ENCODE measurements at regions not wholly inside any gene's neighbourhood (a gene's known extent, or its start where the extent isn't known, plus 50 kb on each side); places are given as distances from the start of the nearest gene placed in this dataset.
"Not testable (repeated sequence)": the region's sequence is repeated elsewhere in the genome, so short reads cannot be mapped to it uniquely, and the experiment has no call there.

DNA sequence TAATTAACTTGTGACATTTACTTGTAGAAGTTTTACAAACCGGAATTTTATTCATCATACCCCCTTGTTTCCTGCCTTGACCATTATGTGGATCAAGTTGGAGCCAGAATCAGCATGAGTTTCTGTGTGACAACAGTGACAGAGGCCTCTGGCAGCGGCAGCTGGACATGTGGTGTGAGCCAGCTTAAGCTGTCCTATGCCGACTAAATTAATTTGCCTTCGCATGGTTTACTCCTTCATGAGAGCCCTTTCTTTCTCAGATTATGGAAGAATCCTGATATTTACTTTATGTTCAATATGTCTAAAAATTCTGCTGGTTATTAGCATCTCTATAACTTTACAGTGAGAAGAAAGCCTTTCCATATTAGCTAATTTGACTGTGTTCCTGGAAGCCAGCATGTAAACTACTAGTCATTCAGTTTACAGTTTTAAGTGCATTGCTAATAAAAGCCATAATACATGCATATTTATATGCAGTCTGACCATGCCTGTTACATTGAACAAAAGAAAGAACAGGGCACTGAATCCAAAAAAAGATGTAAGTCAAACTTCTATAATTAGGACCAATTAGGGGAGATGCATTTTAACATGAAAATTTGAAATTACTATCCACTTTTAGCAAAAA, 495.8 kb upstream of the ACVR2A start:
- DNase-seq, result no peak

- DNase-seq, result no peak
These were observed 498.7 kb upstream of the ACVR2A start for GRCh38 chr2:147346142-147346541.

GRCh38 chr2:147345246-147345645, 499.6 kb upstream of the ACVR2A start:
- no peak for DNase-seq

- DNase-seq, result peak; percentile 32
These were observed 502.5 kb upstream of the ACVR2A start for GRCh38 chr2:147342329-147342728.

GRCh38 chr2:147331790-147332419, 512.9 kb upstream of the ACVR2A start:
- peak; percentile 30 for DNase-seq

- DNase-seq, result no peak
These were observed 513.9 kb upstream of the ACVR2A start for GRCh38 chr2:147330925-147331324.

DNA sequence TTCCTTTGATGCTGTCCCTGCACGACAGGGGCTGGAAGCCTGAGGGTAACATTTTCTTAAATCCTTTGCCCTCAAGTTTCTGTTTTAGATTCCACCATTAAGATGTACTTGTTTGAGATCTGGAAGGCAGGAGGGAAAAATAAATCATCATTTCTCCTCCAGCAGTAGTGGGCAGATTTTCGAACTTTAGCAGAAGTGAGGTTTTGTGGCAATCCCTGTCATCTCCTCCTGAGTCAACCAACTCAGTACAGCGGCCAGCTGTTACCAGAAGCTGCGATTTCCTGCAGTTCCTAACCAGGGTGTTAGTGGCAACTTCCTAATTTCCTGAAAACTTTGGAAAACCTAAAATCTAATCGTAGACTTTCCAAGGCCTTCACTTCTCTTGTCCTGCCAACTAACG, 517.2 kb upstream of the ACVR2A start:
- DNase-seq, result no peak

- DNase-seq, result no peak
These were observed 518.8 kb upstream of the ACVR2A start for GRCh38 chr2:147325990-147326389.

GRCh38 chr2:147320146-147320545, 524.7 kb upstream of the ACVR2A start:
- DNase-seq, result no peak

DNA sequence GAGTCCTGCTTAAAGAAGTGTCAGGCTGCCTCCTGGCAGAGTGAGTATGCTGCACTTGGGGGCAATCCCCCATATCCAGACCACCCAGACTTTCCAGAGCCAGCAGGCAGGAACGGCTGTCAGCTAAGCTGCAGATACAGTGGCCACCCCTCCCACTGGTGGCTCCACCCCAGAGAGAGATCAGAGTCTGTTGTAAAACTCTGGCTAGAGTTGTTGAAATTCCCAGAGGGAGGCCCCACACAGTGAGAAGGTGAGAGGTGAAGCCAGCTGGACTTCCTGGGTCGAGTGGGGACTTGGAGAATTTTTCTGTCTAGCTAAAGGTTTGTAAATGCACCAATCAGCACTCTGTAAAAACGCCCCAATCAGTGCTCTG, 533.8 kb upstream of the ACVR2A start:
- DNase-seq, result no peak

DNA sequence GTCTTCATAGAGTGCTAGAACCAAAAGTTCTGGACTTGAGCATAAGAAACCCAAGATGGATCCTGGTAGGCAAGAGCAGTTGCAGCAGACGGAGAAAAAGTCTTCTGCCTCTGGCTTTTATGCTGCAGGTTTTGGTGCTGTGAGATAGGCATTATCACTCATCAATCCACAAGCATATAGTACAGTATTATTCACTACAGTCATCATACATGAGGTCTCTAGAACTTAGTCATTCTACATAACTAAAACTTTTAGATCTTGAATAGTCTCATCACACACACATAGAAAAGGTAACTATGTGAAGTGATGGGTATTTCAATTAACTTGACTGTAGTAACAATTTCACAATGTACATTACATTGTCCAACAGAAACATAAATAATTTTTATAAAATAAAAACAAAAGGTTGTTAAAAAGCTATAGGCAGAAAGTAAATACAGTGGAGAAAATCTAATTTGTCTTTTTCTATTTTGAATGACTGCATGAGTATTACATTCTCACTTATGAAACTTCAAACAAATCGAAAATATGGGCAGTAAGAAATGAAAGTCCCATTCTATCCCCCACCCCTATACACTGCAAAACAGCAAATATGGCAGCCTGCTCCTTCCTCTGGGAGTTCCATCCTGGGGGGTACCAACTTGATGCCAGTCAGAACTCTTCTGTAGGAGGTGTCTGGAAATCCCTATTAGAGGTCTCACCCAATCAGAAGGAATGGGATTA, 534.3 kb upstream of the ACVR2A start:
- DNase-seq, result no peak

DNA sequence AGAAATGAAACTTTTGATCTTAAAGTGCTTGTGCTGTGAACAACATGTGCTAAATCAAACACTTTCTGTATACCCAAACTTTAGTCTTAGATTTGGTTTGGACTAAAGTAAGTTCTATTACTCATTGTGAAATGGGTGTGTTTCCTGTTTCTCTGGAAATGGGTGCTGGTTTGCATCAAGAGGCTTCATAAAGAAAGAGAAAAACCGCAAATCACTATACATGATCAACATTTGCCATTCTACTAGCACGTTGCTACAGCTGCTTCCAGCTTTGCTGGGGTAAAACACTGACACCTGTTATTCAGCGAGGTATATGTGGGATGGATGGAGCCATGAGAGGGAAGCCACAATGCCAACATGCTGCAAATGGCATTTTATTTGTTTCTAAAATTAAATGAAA, 547.0 kb upstream of the ACVR2A start:
- DNase-seq, result no peak

DNA sequence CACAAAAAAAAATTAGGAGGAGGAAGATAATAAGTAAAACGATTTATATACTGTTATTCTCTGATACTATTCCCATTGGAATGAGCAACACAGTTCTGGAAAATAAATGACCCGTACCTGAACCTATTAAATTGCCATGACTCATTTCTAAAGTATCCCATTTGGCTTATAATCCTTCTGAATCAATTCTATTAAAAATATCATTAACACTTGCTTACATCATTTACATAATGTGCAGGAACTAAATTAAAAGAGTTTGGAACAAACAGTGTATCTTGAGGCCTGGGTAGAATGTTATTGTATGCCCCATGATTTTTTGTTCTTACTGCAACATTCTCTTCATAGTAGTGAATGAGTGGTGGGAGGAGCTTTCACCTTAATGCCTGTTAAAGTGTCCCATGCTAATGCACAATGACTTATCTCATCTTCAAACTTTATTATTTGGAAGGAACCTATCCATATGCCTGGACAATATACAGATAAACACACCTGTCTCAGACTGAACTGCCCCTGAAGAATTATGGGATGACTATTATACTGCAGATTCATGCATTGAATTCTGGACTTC, 549.9 kb upstream of the ACVR2A start:
- DNase-seq, result no peak

GRCh38 chr2:147293991-147294824, 550.6 kb upstream of the ACVR2A start:
- no peak for DNase-seq

DNA sequence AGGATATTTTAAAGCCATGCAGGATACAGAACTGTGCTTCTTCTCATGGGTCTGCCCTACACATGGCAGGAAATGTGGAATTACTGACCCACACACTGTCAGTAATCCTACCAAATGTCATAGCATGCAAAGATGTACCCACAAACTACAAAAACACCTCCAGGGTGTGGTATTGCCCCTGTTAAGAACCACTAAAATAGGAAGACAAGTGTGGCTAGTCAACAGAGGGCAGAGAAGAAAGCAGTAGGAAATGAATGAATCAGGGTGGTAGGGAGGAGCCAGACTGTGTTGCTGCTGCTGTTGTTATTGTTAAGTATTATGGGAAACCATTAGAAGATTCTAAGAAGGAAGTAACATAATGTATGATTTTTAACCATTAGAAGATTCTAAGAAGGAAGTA, 556.7 kb upstream of the ACVR2A start:
- no peak for DNase-seq

GRCh38 chr2:147275943-147276342, 568.9 kb upstream of the ACVR2A start:
- no peak for DNase-seq

DNA sequence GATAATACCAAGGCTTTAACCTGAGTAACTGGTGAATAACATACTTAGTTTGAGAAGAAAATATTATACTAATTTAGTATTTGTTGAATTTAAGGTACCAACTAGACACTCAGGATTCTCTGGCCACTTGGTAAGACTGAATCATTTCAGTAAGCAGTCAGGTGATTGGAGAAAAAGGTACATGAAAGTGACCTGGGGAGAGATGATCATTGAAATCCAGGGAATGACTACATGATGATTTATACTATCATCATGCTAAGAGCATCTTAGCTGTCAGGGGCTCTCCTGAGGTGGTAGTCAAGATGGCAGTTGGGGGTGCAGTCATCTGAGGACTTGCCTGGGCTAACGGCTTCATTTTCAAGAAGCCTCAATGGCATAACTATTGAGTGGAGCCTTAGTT, 571.2 kb upstream of the ACVR2A start:
- no peak for DNase-seq

DNA sequence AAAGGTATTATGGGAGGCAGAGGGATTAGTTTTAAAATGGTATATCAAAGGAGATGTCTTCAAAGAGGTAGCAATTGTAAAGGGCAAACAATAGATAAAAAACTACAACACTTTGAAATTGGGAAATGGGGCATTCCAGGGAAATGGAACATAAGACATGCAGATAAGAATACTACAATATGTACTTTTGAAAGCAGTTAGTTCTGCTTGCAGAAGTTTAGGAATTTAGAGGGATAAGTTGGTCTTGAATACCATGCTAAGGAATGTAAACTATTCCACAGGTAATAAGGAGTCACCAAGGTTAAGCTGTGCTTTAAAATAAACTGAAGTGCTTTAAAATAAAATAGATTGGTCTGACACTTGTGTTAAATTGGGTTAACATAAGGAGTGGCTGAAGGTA, 571.7 kb upstream of the ACVR2A start:
- DNase-seq, result no peak

DNA sequence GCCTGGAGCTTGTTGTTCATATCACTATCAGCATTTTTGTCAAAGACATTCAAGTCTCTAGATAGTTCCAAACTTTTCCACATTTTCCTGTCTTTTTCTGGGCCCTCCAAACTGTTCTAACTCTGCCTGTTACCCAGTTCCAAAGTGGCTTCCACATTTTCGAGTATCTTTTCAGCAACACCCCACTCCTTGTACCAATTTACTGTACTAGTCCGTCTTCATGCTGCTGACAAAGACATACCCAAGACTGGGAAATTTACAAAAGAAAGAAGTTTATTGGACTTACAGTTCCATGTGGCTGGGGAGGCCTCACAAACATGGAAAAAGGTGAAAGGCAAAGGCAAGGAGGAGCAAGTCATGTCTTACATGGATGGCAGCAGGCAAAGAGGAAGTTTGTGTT, 575.2 kb upstream of the ACVR2A start:
- not testable (repeated sequence) for DNase-seq

DNA sequence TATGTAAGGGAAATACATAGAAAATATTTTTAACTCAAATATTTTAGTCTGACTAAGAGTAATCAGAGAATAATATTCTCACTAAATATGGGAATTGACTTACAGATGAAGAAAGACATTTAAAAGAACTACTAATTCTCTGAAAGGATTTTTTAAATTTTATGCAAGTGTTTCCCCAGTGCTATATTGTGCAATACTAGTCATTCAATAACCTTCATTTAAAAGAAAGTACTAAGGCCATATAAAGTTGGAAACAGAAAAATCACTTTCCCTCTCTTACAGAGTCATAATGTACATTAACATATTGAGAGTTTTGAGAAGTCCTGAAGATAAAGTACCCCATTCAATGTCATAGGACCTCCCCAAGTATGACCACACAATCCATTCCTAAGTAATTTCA, 584.6 kb upstream of the ACVR2A start:
- DNase-seq, result no peak

GRCh38 chr2:147255812-147256211, 589.0 kb upstream of the ACVR2A start:
- no peak for DNase-seq

GRCh38 chr2:147250652-147251356, 594.0 kb upstream of the ACVR2A start:
- no peak for DNase-seq

- DNase-seq, result no peak
These were observed 597.1 kb upstream of the ACVR2A start for GRCh38 chr2:147247749-147248148.
